Osteocyte (in vitro differentiated cells): ENCODE measurements at regions not wholly inside any gene's neighbourhood (a gene's known extent, or its start where the extent isn't known, plus 50 kb on each side); places are given as distances from the start of the nearest gene placed in this dataset.

ENCODE experiments used
- DNase-seq: peaks from one replicate; pipeline ENCODE4 v3.0.0; 2021; ENCODE audit warnings: mixed read lengths; ENCODE audit not compliant: unreplicated experiment; ENCODE audit errors: extremely low spot score
- H3K27ac Mint-ChIP-seq: one replicate; pipeline ENCODE4 v1.8.0; 2021; ENCODE audit warnings: mild to moderate bottlenecking, mixed read lengths; ENCODE audit not compliant: unreplicated experiment
- H3K27me3 Mint-ChIP-seq: one replicate; pipeline ENCODE4 v1.8.0; 2021; ENCODE audit warnings: mixed read lengths; ENCODE audit not compliant: unreplicated experiment
- H3K36me3 Mint-ChIP-seq: one replicate; pipeline ENCODE4 v1.8.0; 2021; ENCODE audit warnings: mixed read lengths; ENCODE audit not compliant: unreplicated experiment
- H3K4me1 Mint-ChIP-seq: one replicate; pipeline ENCODE4 v1.8.0; 2021; ENCODE audit warnings: mixed read lengths; ENCODE audit not compliant: unreplicated experiment
- H3K4me3 Mint-ChIP-seq: one replicate; pipeline ENCODE4 v1.8.0; 2021; ENCODE audit warnings: mild to moderate bottlenecking, moderate library complexity, mixed read lengths; ENCODE audit not compliant: unreplicated experiment
- H3K9me3 Mint-ChIP-seq: one replicate; pipeline ENCODE4 v1.8.0; 2021; ENCODE audit warnings: mixed read lengths; ENCODE audit not compliant: unreplicated experiment
- CTCF ChIP-seq: fragments of 200-600 bp; sonication (generic); IDR thresholded peaks from 2 replicates; pipeline ENCODE4 v1.5.0; 2021; ENCODE audit warnings: antibody characterized with exemption, mild to moderate bottlenecking, moderate library complexity

- no peaks in the 10 kb centered on the region for H3K4me1 Mint-ChIP-seq
- no peak overlapping the region for H3K4me3 Mint-ChIP-seq
- no peaks in the 10 kb centered on the region for H3K36me3 Mint-ChIP-seq
- H3K9me3 Mint-ChIP-seq: peaks cover 3% of the 10 kb centered on the region
- no peak overlapping the region for H3K27ac Mint-ChIP-seq
- no peak for TF ChIP-seq CTCF
- DNase-seq: no peak
- no peaks in the 10 kb centered on the region for H3K27me3 Mint-ChIP-seq
Measured at GRCh38 chr13:88068975-88069374, 397.8 kb downstream of the SLITRK5 start.

GRCh38 chr13:88071371-88071770 lies 400.2 kb downstream of the SLITRK5 start:
- H3K9me3 Mint-ChIP-seq: peaks cover 3% of the 10 kb centered on the region
- H3K4me1 Mint-ChIP-seq: no peaks in the 10 kb centered on the region
- no peak overlapping the region for H3K27ac Mint-ChIP-seq
- H3K27me3 Mint-ChIP-seq: no peaks in the 10 kb centered on the region
- H3K36me3 Mint-ChIP-seq: no peaks in the 10 kb centered on the region
- no peak for DNase-seq
- TF ChIP-seq CTCF: no peak
- no peak overlapping the region for H3K4me3 Mint-ChIP-seq

DNA sequence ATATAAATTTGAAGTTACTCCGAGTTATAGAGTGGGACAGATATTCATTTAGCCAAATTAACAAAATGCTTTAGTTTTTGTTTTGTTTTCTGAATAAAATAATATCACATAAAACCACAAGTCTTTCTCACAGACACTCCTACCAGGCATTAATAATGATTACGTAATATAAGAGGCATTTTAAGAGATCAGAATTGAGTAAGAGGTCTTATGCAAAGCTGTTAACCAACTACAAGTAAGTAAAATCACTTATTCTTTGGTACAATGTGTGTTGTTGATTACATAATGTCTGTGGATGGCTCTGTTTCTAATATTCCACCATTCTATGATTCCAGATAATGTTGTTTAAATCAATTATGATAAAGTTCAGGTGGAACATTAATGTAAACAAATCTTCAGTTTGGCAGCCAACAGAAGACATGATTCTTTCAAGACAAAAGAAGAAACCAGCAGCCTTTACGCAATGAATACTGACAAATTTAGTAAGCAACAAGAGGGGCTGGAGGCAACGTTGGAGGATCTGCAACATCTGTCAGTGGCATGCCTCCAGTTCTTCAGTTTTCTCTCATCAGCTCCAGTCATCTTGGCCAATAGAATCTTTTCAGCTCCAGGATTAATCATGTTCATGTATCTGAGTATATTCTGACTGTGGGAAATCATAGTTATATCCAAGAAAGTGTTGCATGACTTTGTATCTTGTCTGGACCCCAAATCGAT lies 403.8 kb downstream of the SLITRK5 start:
- no peak for DNase-seq
- no peaks in the 10 kb centered on the region for H3K4me1 Mint-ChIP-seq
- H3K27ac Mint-ChIP-seq: no peak overlapping the region
- no peak for TF ChIP-seq CTCF
- H3K36me3 Mint-ChIP-seq: no peaks in the 10 kb centered on the region
- no peaks in the 10 kb centered on the region for H3K27me3 Mint-ChIP-seq
- H3K9me3 Mint-ChIP-seq: no peaks in the 10 kb centered on the region
- no peak overlapping the region for H3K4me3 Mint-ChIP-seq

GRCh38 chr13:88085036-88085435 lies 413.9 kb downstream of the SLITRK5 start:
- no peaks in the 10 kb centered on the region for H3K9me3 Mint-ChIP-seq
- TF ChIP-seq CTCF: no peak
- H3K27ac Mint-ChIP-seq: no peak overlapping the region
- no peaks in the 10 kb centered on the region for H3K4me1 Mint-ChIP-seq
- DNase-seq: no peak
- H3K27me3 Mint-ChIP-seq: no peaks in the 10 kb centered on the region
- no peaks in the 10 kb centered on the region for H3K36me3 Mint-ChIP-seq
- H3K4me3 Mint-ChIP-seq: no peak overlapping the region

- Mint-ChIP-seq H3K27ac (no peak overlapping the region), H3K4me3 (no peak overlapping the region), H3K9me3 (no peaks in the 10 kb centered on the region), H3K4me1 (no peaks in the 10 kb centered on the region), H3K36me3 (no peaks in the 10 kb centered on the region), H3K27me3 (no peaks in the 10 kb centered on the region)
- no peak for DNase-seq
- TF ChIP-seq CTCF: no peak
Measured at GRCh38 chr13:88086577-88086976, 415.4 kb downstream of the SLITRK5 start.
